HG03460 (cell line): ENCODE measurements at regions not wholly inside any gene's neighbourhood (a gene's known extent, or its start where the extent isn't known, plus 50 kb on each side); places are given as distances from the start of the nearest gene placed in this dataset.

Source experiments
- ATAC-seq: cut with Tn5 transposase; IDR thresholded peaks from one replicate; pipeline ENCODE4 v1.9.1; 2021; ENCODE audit not compliant: unreplicated experiment

DNA sequence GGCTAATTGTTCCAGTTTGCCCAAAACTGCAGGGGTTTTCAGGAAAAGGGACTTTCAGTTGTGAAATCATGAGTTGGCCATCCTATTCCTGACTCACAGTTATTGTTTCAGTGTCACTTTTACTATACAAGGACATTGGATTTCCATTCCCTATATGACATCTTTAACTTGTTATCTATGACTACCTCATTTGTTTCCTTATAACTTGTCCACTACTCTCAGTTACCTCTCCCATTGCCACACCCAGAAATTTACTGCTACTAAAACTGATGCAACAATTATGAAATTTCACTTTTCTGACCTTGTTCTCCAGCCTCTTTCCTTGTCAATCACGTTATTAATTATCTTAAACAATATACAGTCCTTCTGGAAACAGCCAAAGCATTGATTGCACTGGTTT, 116.5 kb upstream of the ZNF804A start:
- ATAC-seq, result no peak

DNA sequence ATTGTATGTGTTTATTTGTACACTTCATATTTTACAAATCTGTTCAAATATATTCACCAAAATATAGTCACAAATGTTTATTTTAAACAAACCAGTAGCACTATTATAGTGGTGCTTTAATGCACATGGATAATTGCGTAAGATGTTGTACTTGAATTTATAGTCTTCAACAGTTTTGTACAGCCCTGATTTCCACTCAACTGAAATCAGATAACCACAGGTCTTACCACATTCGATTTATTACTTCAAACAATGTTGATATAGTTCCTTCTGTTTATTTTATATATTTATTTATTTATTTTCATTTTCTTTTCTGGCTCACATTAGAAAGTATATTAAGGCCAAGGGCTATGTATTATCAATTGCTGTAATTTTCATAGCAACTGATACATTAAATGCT, 99.4 kb upstream of the ZNF804A start:
- ATAC-seq, result no peak

DNA sequence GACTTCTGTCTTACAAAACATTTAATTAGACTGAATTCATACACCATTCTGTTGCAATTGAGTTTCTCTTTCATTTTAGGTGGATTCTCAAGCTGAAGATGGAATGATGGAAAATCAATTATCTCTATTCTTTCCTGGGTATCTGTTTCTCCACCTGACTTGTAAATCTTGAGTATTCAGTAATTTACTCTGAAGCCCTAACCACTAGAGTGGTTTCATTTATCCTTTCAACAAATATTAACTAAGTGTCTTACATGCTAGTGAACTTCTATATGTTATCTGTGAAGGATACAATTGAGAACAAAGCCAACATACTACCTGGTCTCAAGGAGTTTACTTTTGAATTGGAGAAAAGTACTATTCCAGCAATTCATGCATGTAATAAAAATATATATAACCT, 94.1 kb upstream of the ZNF804A start:
- no peak for ATAC-seq

DNA sequence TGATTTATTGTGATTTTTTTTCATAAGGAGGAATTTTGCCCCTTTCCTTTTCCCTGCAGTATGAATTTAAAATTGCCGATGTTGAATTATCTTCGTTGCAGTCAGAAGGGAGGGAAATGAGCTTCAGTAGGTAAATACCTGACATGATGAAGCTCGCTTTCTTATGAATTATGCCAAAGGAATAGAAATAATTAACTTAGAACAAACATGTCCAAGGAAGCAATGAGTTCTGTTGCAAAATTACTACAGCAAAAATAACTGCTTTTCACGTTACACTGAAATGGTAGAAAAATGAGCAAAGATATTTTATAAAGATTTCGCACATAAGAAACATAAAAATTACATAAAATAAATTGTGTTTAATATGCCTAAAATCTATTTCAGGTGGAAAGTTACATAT, 91.1 kb upstream of the ZNF804A start:
- ATAC-seq, result no peak

DNA sequence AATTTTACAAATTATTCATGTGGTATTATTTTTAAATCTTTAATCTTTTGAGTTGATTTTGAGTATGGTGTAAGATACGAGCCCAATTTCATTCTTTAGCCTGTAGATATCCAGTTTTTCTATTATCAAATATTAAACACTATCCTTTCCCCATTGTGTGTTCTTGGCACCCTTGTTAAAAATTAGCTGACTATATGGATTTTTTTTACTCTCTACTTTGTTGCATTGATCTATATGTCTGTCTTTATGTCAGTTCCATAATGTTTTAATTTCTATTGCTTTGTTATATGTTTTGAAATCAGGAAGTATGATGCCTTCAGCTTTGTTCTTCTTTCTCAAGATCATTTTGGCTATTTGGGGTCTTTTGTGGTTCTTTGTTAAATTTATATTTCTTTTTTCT, 80.9 kb upstream of the ZNF804A start:
- ATAC-seq, result no peak

DNA sequence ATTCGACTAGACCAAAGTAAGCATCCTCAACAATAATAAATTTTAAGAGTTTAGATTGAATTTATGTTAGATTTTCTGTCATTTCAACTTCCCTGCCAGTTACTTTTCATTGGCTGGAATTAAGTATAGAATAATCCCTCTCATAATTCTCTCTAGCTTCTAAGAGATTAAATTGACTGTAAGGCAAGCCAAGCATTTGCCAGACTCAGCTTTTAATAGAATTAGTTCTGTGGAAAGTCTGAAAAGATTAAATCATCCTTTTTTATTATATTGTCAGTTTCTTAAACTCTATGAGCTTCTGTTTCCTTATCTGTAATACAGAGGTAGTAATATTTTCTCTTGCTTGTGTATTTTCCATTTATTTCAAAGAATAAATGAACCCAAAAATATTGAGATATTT, 77.9 kb upstream of the ZNF804A start:
- ATAC-seq, result no peak

DNA sequence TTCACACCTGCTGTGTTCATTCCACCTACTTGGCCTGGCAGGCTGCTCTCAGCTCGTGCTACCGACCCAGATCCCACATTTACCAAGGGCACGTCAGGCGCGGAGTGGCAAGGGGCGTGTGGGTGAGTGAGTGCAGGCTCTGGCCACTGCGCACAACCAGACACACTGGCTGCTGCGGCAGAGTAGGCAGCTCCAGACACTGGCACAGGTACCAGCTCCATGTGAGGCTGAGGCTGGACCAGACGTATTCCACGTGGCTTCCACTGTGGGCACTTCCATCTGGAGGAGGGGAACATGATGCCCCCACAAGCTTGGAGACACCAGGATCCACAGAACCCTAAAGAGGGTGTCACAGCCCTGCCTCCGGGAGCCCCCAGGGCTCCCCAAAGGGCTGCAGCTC, 74.6 kb upstream of the ZNF804A start:
- ATAC-seq, result no peak

DNA sequence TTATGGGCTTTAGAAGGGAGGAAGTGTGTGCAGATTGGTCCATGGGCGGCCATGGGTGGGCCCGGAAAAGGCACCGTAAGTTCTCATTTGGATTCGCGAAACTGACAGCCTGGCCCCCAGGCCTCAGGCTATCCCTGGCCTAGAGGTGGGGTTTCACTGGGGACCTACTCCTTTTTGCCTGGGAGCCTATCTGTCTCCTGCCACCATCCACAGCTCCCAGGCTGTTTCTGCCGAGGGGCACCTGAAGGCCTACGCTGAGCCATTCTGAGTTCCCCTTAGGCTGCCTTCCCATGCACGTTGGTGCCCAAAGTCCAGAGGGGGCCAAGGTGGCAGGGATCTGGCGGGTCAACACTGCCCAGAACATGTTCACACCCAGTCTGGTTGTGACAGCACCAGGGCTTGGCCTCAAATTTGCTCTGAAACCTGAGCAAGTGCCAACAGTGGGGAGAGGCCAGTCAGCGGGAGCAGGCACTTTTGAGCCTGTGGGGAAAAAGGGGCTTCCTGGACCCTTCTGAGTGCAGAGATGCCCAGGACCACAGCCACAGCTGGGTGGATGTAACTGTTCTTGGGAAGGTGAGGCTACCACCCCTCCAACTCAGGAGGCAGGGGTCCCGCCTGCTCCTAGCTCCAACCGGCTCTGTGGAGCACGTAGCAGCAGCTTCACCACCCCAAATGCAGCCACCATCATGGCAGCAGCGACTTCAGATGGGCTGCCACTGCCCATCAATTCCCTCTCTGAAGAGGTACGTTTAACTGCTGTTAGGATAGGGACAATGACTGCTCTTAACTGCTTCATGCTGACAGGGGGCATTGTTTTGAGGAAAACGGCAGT, 73.6 kb upstream of the ZNF804A start:
- ATAC-seq, result no peak

DNA sequence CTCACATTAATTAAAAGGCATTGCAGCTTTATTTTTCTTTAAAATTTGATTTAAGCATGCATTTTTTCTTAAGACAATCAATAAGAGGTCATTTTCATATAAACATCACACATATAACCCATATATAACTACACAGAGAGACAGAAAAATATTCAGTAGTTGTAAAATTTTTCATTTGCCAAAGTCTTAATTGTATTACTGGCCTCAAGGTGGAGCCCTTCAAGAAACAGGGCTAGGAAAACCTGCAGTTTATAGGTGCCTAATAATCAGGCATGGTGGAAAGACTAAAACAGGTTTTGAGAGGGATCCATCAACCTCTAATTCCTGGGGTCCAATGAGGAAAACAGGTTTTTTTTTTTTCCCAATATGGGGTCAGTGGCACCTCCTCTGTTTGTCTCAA, 71.3 kb upstream of the ZNF804A start:
- ATAC-seq, result no peak

DNA sequence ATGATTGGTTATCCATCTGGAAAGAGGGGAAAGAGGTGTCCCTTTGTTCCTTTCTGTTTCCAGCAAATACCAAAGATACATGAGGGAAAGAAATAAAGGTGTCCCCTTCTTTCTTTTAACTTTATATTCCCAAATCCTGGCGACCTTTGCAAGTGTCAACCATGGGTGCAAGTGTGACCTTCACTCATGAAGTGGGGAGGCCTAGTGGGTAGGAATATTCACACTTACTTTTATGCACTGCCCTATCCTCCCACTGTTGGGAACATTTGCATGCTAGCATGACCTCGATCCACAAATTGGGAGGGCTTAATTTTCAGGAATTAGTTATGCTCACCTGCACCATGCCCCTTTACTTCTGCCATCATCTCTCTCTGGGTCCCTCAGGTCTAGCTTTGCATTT, 70.2 kb upstream of the ZNF804A start:
- ATAC-seq, result no peak

DNA sequence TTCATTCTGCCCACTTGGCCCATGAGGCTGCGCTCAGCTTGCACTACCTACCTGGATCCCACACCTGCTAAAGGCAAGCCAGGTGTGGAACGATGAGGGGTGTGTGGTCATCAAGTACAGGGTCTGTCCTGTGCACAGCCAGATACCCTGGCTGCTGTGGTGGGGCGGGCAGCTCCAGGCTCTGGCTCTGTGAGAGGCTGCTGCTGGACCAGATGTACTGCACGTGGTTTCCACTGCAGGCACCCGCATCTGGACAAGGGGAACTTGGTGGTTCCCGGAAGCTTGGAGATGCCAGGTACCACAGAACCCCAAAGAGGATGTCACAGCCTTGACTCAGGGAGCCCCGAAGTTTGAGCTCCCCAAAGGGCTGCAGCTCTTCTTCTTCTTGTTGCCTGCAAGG, 68.1 kb upstream of the ZNF804A start:
- no peak for ATAC-seq

DNA sequence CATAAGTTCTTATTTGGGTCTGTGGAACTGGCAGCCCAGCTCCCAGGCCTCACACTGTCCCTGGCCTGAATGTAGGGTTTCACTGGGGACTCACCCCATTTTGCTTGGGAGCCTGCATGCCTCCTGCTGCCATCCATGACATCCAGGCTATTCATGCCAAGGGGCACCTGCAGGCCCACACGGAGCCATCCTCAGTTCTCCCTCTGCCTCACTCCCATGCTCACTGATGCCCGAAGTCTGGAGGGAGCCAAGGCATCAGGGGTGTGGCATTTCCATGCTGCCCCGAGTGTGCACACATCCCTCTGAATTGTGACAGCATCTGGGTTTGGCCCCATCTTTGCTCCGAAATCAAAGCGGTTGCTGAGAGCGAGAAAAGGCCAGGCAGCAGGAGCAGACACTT, 67.4 kb upstream of the ZNF804A start:
- ATAC-seq, result no peak

DNA sequence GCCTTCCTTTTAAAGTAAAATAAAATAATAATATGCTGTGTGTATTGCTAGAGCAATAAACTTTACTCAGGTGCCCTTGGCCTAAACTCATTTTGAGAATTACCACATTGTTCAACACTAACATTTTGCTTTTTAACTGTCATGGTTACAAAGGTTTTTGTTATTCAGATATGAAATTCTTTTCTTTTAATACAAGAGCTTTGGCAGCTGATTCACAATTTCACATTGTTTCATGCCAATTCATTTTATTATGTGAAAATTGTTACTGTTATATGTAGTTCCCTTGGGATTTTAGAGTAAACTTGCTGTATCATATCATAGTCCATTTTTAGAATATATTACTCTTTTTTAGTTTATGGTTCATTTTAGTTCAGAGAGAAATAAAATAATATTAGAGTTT, 65.8 kb upstream of the ZNF804A start:
- no peak for ATAC-seq

DNA sequence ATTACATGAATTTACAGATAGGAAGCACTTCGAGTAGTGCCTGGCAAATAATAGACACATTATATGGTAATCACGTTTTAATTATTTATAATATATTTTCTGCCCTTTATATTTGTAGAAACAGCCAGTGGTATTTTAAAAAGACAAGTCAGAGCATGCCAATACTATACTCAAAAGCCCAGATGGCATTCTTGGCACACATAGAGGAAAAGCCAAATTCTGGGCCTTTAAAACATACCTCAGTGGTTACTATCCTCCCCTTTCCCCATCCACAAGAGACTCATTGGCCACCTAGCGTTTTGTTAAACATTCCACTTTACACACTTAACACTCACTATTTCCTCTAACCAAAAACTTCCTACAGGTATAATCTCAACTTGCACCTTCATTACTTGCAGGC, 63.3 kb upstream of the ZNF804A start:
- ATAC-seq, result no peak

DNA sequence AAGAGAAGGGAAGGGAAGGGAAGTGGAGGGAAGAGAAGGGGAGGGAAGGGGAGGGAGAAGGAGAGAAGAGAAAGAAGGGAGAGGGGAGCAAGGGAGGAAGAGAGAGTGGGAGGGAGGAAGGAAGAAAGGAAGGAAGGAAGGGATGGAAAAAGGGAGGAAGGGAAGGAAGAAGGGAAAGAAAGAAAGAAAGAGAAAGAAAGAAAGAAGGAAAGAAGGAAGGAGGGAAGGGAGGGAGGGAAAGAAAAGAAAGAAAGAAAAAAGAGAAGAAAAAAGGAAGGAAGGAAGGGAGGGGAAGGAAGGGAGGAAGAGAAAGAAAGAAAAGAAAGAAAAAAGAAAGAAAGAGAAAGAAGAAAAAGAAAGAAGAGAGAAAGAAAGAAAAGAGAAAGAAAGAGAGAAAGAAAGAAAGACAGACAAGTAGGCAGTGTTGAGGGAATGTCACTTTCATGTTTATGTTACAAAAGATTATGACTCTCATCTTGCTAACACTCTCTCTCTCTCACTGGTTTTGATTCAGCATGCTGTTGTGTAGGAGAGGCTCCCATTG, 58.0 kb upstream of the ZNF804A start:
- no peak for ATAC-seq

DNA sequence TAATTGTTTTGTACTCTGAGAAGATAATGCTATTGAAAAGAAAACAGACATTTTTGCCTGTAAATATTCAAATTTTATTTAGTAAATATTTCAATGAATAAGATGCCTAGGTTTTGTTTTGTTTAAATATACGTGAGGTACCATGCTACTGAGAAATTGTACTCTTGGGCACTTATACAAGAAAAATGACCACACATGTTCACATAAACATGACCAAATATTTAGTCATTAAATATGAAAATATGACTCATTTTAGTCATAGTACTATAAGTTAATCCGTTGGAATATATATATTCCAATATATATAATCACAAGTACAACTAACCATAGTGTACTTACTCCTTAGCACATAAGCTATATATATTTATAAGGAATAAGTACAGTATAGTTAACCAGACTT, 56.7 kb upstream of the ZNF804A start:
- no peak for ATAC-seq

DNA sequence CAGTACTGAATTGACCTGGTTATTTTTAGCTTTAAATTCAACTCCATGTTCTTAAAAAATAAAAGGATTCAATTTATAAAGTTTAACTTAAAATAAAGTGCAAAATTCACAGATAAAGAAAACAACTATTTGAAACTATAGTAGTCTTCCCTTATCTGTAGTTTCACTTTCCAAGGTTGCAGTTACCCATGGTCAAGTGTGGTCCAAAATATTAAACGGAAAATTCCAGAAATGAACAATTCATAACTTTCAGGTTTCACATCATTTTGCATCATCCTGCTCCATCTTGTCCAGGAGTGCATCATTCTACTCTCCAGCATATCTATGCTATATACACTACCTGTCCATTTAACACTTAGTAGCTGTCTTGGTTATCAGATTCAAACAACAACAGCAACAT, 54.5 kb upstream of the ZNF804A start:
- no peak for ATAC-seq
